Natural killer cell (primary cell): ENCODE measurements at regions not wholly inside any gene's neighbourhood (a gene's known extent, or its start where the extent isn't known, plus 50 kb on each side); places are given as distances from the start of the nearest gene placed in this dataset.

Source experiments
- ATAC-seq, 3 donors: fragments of 150-1000 bp in 2 of 3; fragments of 200-7000 bp in 1 of 3; cut with Tn5 transposase; 1 replicate in 1 of 3; 2 replicates in 2 of 3; pipeline ENCODE4 v1.10.0; 2021; ENCODE audit warnings: mild to moderate bottlenecking in 2 of 3, moderate library complexity in 2 of 3
- DNase-seq, 2 donors: peaks; one replicate each; pipeline versions ENCODE4 v3.0.0 to v3.0.0-alpha.2; 2013 to 2021; ENCODE audit warnings: mixed read lengths in 1 of 2
- H3K27ac ChIP-seq: one replicate; pipeline ENCODE4 v1.5.1; 2013; ENCODE audit warnings: mild to moderate bottlenecking, low read length
- H3K27me3 ChIP-seq: one replicate; pipeline ENCODE4 v1.6.1; 2013; ENCODE audit warnings: low read length; ENCODE audit not compliant: control insufficient read depth, insufficient read depth
- H3K36me3 ChIP-seq: one replicate; pipeline ENCODE4 v1.6.1; 2013; ENCODE audit warnings: low read length; ENCODE audit not compliant: control insufficient read depth, insufficient read depth
- H3K4me1 ChIP-seq: one replicate; pipeline ENCODE4 v1.6.1; 2013; ENCODE audit warnings: low read length; ENCODE audit not compliant: control insufficient read depth, insufficient read depth
- H3K4me3 ChIP-seq: one replicate; pipeline ENCODE4 v1.5.1; 2013; ENCODE audit warnings: low read length
- H3K9me3 ChIP-seq: one replicate; pipeline ENCODE4 v1.6.1; 2013; ENCODE audit warnings: low read length; ENCODE audit not compliant: control insufficient read depth, insufficient read depth
- H3K27ac Mint-ChIP-seq, 2 donors: one replicate each; pipeline ENCODE4 v1.8.0; 2022; ENCODE audit warnings: mild to moderate bottlenecking in 2 of 2, mixed read lengths in 2 of 2, moderate library complexity in 1 of 2
- H3K27me3 Mint-ChIP-seq, 2 donors: one replicate each; pipeline ENCODE4 v1.8.0; 2022; ENCODE audit warnings: low read depth in 2 of 2, mixed read lengths in 2 of 2
- H3K36me3 Mint-ChIP-seq: one replicate; pipeline ENCODE4 v1.8.0; 2022; ENCODE audit warnings: mixed read lengths
- H3K4me1 Mint-ChIP-seq, 2 donors: one replicate each; pipeline ENCODE4 v1.8.0; 2022; ENCODE audit warnings: mixed read lengths in 2 of 2
- H3K4me3 Mint-ChIP-seq: one replicate; pipeline ENCODE4 v1.8.0; 2022; ENCODE audit warnings: mild to moderate bottlenecking, moderate library complexity, mixed read lengths
- H3K9me3 Mint-ChIP-seq, 2 donors: one replicate each; pipeline ENCODE4 v1.8.0; 2022; ENCODE audit warnings: mixed read lengths in 2 of 2
- WGBS: methylation state at CpG from one replicate; pipeline ENCODE4 v1.1.7; 2013; ENCODE audit warnings: missing lambda C conversion rate; ENCODE audit not compliant: insufficient coverage; 5-methylcytosine and 5-hydroxymethylcytosine counted together
- intact Hi-C: fragments of 100-400 bp; cut with micrococcal nuclease; formaldehyde crosslinking; loops from one replicate; pipeline ENCODE4 v1.14.2; 2022
- TF ChIP-seq, protein P1 (sequence below): fragments of 200-600 bp; IDR thresholded peaks from one replicate; pipeline ENCODE4 v1.8.0; 2022; ENCODE audit warnings: antibody characterized with exemption

DNA sequence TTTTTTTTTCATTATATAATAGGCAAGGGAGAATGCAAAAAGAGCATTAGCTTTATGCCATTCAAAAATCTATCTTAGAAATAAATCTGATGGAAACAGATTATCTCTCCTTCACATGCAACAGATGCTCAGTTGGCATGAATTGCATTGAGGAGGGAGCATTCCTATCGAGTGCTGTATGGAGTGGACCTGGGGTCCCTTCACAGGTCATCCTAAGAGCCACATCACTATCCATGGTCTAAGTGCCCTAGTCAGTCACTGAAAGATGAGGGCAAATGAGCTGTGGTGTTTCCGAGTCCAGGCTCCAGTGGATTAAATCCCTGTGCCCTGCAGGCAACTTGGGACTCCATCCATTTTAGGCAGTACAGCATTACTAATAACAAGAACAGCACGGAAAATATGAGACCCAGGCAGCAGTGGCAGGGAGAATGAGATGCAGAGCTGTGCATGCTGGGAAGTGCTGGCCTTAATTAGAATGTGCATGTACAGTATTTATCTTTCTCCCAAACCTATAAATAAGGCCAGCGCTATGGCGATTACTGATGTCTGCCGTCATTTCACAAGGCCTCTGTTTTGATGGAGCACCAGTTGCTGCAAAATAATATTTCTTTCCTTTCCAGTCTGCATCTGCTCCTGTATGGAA, 512.3 kb upstream of the PLXNA2 start:
- 93% methylated on average over 6 of the region's 6 CpGs for WGBS

DNA sequence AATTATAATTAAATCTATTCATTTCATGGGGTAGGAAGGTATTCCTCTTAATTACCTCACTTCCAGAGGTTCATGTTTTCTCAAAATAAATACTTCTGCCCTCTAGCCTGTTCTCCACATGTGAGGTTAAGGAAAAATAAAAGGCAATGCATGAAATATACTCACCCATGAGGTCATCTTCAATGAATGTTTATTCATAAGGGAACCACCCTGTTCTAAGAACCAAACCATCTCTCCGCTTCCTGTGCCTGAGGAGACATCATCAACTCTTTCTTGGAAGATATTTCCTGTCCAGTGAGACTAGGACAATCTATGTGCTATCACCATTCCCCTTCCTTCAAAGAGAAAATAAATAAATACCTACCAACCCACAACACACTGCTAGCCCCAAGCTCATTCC, 513.7 kb upstream of the PLXNA2 start:
- Histone ChIP-seq H3K36me3 (no peaks in the 10 kb centered on the region), H3K27me3 (no peaks in the 10 kb centered on the region), H3K27ac (no peak overlapping the region), H3K4me3 (no peak overlapping the region), H3K9me3 (no peaks in the 10 kb centered on the region), H3K4me1 (no peaks in the 10 kb centered on the region)
- Mint-ChIP-seq H3K36me3 (no peaks in the 10 kb centered on the region), H3K27me3 (no peaks in the 10 kb centered on the region), H3K4me3 (no peak overlapping the region), H3K9me3 (peaks cover 0 to 2% of the 10 kb centered on the region in 2 donors), H3K27ac (no peak overlapping the region), H3K4me1 (no peaks in the 10 kb centered on the region)
- ATAC-seq: no peak
- TF ChIP-seq, protein P1, sequence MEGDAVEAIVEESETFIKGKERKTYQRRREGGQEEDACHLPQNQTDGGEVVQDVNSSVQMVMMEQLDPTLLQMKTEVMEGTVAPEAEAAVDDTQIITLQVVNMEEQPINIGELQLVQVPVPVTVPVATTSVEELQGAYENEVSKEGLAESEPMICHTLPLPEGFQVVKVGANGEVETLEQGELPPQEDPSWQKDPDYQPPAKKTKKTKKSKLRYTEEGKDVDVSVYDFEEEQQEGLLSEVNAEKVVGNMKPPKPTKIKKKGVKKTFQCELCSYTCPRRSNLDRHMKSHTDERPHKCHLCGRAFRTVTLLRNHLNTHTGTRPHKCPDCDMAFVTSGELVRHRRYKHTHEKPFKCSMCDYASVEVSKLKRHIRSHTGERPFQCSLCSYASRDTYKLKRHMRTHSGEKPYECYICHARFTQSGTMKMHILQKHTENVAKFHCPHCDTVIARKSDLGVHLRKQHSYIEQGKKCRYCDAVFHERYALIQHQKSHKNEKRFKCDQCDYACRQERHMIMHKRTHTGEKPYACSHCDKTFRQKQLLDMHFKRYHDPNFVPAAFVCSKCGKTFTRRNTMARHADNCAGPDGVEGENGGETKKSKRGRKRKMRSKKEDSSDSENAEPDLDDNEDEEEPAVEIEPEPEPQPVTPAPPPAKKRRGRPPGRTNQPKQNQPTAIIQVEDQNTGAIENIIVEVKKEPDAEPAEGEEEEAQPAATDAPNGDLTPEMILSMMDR: no peak
- intact Hi-C loops: no loop called here
- 89% methylated on average over 1 of the region's 1 CpG for WGBS
- no peak for DNase-seq

More for the DNA sequence above, 512.3 kb upstream of the PLXNA2 start:
- H3K4me1 Mint-ChIP-seq: no peaks in the 10 kb centered on the region
- no peaks in the 10 kb centered on the region for H3K9me3 Mint-ChIP-seq
- no peak overlapping the region for H3K27ac Mint-ChIP-seq
- no peak for ATAC-seq
- H3K9me3 ChIP-seq: no peaks in the 10 kb centered on the region
- TF ChIP-seq, protein P1: no peak
- DNase-seq: no peak
- H3K27me3 Mint-ChIP-seq: no peaks in the 10 kb centered on the region
- no peaks in the 10 kb centered on the region for H3K36me3 Mint-ChIP-seq
- no peaks in the 10 kb centered on the region for H3K27me3 ChIP-seq
- intact Hi-C loops: no loop called here
- H3K4me3 Mint-ChIP-seq: no peak overlapping the region
- H3K4me3 ChIP-seq: no peak overlapping the region
- no peaks in the 10 kb centered on the region for H3K36me3 ChIP-seq
- H3K27ac ChIP-seq: no peak overlapping the region
- no peaks in the 10 kb centered on the region for H3K4me1 ChIP-seq

GRCh38 chr1:208759255-208759654, 515.1 kb upstream of the PLXNA2 start:
- no peak overlapping the region for H3K4me3 ChIP-seq
- H3K27me3 ChIP-seq: no peaks in the 10 kb centered on the region
- ATAC-seq: no peak
- Mint-ChIP-seq H3K9me3 (peaks cover 0 to 2% of the 10 kb centered on the region in 2 donors), H3K36me3 (no peaks in the 10 kb centered on the region), H3K27me3 (no peaks in the 10 kb centered on the region), H3K4me3 (no peak overlapping the region), H3K27ac (no peak overlapping the region), H3K4me1 (no peaks in the 10 kb centered on the region)
- H3K36me3 ChIP-seq: no peaks in the 10 kb centered on the region
- DNase-seq: no peak
- H3K4me1 ChIP-seq: no peaks in the 10 kb centered on the region
- intact Hi-C loops: no loop called here
- no peaks in the 10 kb centered on the region for H3K9me3 ChIP-seq
- H3K27ac ChIP-seq: no peak overlapping the region
- TF ChIP-seq, protein P1: no peak

GRCh38 chr1:208763971-208764370, 519.8 kb upstream of the PLXNA2 start:
- 87% methylated on average over 1 of the region's 2 CpGs for WGBS
- H3K27ac Mint-ChIP-seq: no peak overlapping the region
- intact Hi-C loops: no loop called here
- Histone ChIP-seq H3K27ac (no peak overlapping the region), H3K4me3 (no peak overlapping the region), H3K36me3 (no peaks in the 10 kb centered on the region), H3K4me1 (no peaks in the 10 kb centered on the region), H3K27me3 (no peaks in the 10 kb centered on the region), H3K9me3 (no peaks in the 10 kb centered on the region)
- H3K27me3 Mint-ChIP-seq: no peaks in the 10 kb centered on the region
- DNase-seq (no peak), ATAC-seq (no peak)
- H3K4me3 Mint-ChIP-seq: no peak overlapping the region
- H3K4me1 Mint-ChIP-seq: no peaks in the 10 kb centered on the region
- TF ChIP-seq, protein P1: no peak
- peaks cover 0 to 2% of the 10 kb centered on the region in 2 donors for H3K9me3 Mint-ChIP-seq
- no peaks in the 10 kb centered on the region for H3K36me3 Mint-ChIP-seq
